B cell (primary cell): ENCODE measurements at regions not wholly inside any gene's neighbourhood (a gene's known extent, or its start where the extent isn't known, plus 50 kb on each side); places are given as distances from the start of the nearest gene placed in this dataset.

Source experiments
- ATAC-seq: fragments of 200-7000 bp; cut with Tn5 transposase; one replicate; pipeline ENCODE4 v1.10.0; 2021; ENCODE audit warnings: low read depth, mild to moderate bottlenecking, moderate number of reproducible peaks, moderate library complexity
- CTCF ChIA-PET: fragments of 350-600 bp; sonication (Branson Sonifier 250); formaldehyde crosslinking; loops from one replicate; lab custom pipeline; 2021; ENCODE audit warnings: antibody characterized with exemption, inconsistent platforms; lab: Charles Lee
- POLR2A ChIA-PET: fragments of 350-600 bp; sonication (Branson Sonifier 250); formaldehyde crosslinking; loops from one replicate; lab custom pipeline; 2021; ENCODE audit warnings: antibody characterized with exemption; lab: Charles Lee
- DNase-seq: peaks from one replicate; pipeline ENCODE4 v3.0.0; 2013
- H2AFZ ChIP-seq: 2 replicates; pipeline ENCODE4 v1.6.1; 2012; ENCODE audit warnings: mild to moderate bottlenecking, low read depth, low read length; ENCODE audit not compliant: insufficient read depth, poor library complexity, severe bottlenecking
- H3K27ac ChIP-seq, 2 donors: 1 replicate in 1 of 2; 2 replicates in 1 of 2; pipeline ENCODE4 v1.5.1; 2012 to 2013; ENCODE audit warnings: low read length in 2 of 2, mild to moderate bottlenecking in 2 of 2, moderate library complexity in 1 of 2
- H3K27me3 ChIP-seq, 4 experiments: fragments of 200-600 bp in 1 of 4; sonication (generic) in 1 of 4; replicated peaks in 1 of 4; 1 replicate in 2 of 4; 2 replicates in 2 of 4; pipeline versions ENCODE4 v1.6.1 to v1.7.0; 2013 to 2016; ENCODE audit warnings: low read length in 3 of 4, mild to moderate bottlenecking in 2 of 4, mixed read lengths in 1 of 4, moderate library complexity in 1 of 4; ENCODE audit not compliant: insufficient read depth in 4 of 4, control insufficient read depth in 3 of 4; ENCODE audit errors: control extremely low read depth in 1 of 4
- H3K36me3 ChIP-seq, 2 experiments: replicated peaks in 1 of 2; 1 replicate in 1 of 2; 2 replicates in 1 of 2; pipeline versions ENCODE4 v1.6.1 to v1.7.1; 2013; ENCODE audit warnings: low read length in 1 of 2; ENCODE audit not compliant: insufficient read depth in 2 of 2, control insufficient read depth in 1 of 2; ENCODE audit errors: control extremely low read depth in 1 of 2, extremely low read depth in 1 of 2
- H3K4me1 ChIP-seq, 2 donors: fragments of 200-600 bp in 1 of 2; sonication (generic) in 1 of 2; 1 replicate in 1 of 2; 2 replicates in 1 of 2; pipeline versions ENCODE4 v1.5.1 to v1.6.1; 2013 to 2017; ENCODE audit warnings: low read length in 2 of 2; ENCODE audit not compliant: control insufficient read depth in 2 of 2, insufficient read depth in 2 of 2
- H3K4me2 ChIP-seq: replicated peaks from 2 replicates; pipeline ENCODE3; 2012; ENCODE audit warnings: mild to moderate bottlenecking, low read depth, low read length; ENCODE audit not compliant: poor library complexity, severe bottlenecking
- H3K4me3 ChIP-seq, 5 experiments: fragments of 200-600 bp in 1 of 5; sonication (generic) in 1 of 5; 1 replicate in 3 of 5; 2 replicates in 2 of 5; pipeline versions ENCODE4 v1.5.1 to v1.7.0; 2011 to 2016; ENCODE audit warnings: low read length in 4 of 5, mild to moderate bottlenecking in 4 of 5, low read depth in 2 of 5, control low read depth in 1 of 5, moderate library complexity in 1 of 5; ENCODE audit not compliant: insufficient read depth in 1 of 5; ENCODE audit errors: control extremely low read depth in 1 of 5, extremely low read depth in 1 of 5
- H3K79me2 ChIP-seq: fragments of 200-600 bp; sonication (generic); one replicate; pipeline ENCODE4 v1.6.0; 2016; ENCODE audit warnings: low read length; ENCODE audit not compliant: control insufficient read depth, insufficient read depth
- H3K9ac ChIP-seq: fragments of 200-600 bp; sonication (generic); 2 replicates; pipeline ENCODE4 v1.6.1; 2017; ENCODE audit warnings: mild to moderate bottlenecking, low read length, moderate library complexity
- H3K9me3 ChIP-seq, 3 donors: one replicate each; pipeline versions ENCODE4 v1.6.1 to v1.7.1; 2013; ENCODE audit warnings: low read length in 2 of 3; ENCODE audit not compliant: control insufficient read depth in 2 of 3, insufficient read depth in 1 of 3; ENCODE audit errors: control extremely low read depth in 1 of 3
- H4K20me1 ChIP-seq: 2 replicates; pipeline ENCODE4 v1.6.0; 2012; ENCODE audit warnings: mild to moderate bottlenecking, low read length; ENCODE audit not compliant: insufficient read depth, control insufficient read depth, poor library complexity, severe bottlenecking
- H3K27ac Mint-ChIP-seq: one replicate; pipeline ENCODE4 v1.8.0; 2021; ENCODE audit warnings: mixed read lengths
- H3K27me3 Mint-ChIP-seq: one replicate; pipeline ENCODE4 v1.8.0; 2021; ENCODE audit warnings: mixed read lengths
- H3K4me1 Mint-ChIP-seq: one replicate; pipeline ENCODE4 v1.8.0; 2021; ENCODE audit warnings: mixed read lengths
- H3K4me3 Mint-ChIP-seq: one replicate; pipeline ENCODE4 v1.8.0; 2021; ENCODE audit warnings: mixed read lengths
- H3K9me3 Mint-ChIP-seq: one replicate; pipeline ENCODE4 v1.8.0; 2022; ENCODE audit warnings: mixed read lengths; ENCODE audit not compliant: insufficient read depth
- CTCF ChIP-seq: fragments of 200-600 bp; IDR thresholded peaks from one replicate; pipeline ENCODE4 v1.8.0; 2022; ENCODE audit warnings: antibody characterized with exemption, mild to moderate bottlenecking
- EZH2 ChIP-seq: IDR thresholded peaks from 2 replicates; pipeline ENCODE4 v1.6.1; 2012; ENCODE audit warnings: borderline replicate concordance, low read depth, mild to moderate bottlenecking, moderate library complexity, low read length; ENCODE audit not compliant: insufficient read depth, poor library complexity, severe bottlenecking
- WGBS: methylation state at CpG from one replicate; pipeline ENCODE4 v1.1.5; 2013; ENCODE audit warnings: missing lambda C conversion rate; ENCODE audit not compliant: insufficient coverage; 5-methylcytosine and 5-hydroxymethylcytosine counted together
- intact Hi-C: fragments of 100-400 bp; cut with micrococcal nuclease; formaldehyde crosslinking; loops from one replicate; pipeline ENCODE4 v1.10.0; 2022

GRCh38 chr6:24064106-24064505, 61.9 kb upstream of the NRSN1 start:
- POLR2A ChIA-PET = no interaction called here
- TF ChIP-seq CTCF (no peak), EZH2 (no peak)
- Mint-ChIP-seq H3K27ac (no peak overlapping the region), H3K27me3 (no peaks in the 10 kb centered on the region), H3K9me3 (peaks cover 2% of the 10 kb centered on the region), H3K4me1 (no peaks in the 10 kb centered on the region), H3K4me3 (no peak overlapping the region)
- Histone ChIP-seq H3K27ac (no peak overlapping the region), H3K4me2 (no peak overlapping the region), H3K9me3 (no peaks in the 10 kb centered on the region), H3K4me3 (no peak overlapping the region), H3K79me2 (no peaks in the 10 kb centered on the region), H3K4me1 (no peaks in the 10 kb centered on the region), H2AFZ (no peak overlapping the region), H3K27me3 (peaks cover 0 to 2% (median 0%) of the 10 kb centered on the region in 4 experiments), H4K20me1 (no peaks in the 10 kb centered on the region), H3K36me3 (no peaks in the 10 kb centered on the region), H3K9ac (no peak overlapping the region)
- 79% methylated on average over 1 of the region's 1 CpG for WGBS
- DNase-seq = no peak
- CTCF ChIA-PET = no interaction called here
- intact Hi-C loops = no loop called here
- ATAC-seq = no peak

GRCh38 chr6:24064832-24065231, 61.2 kb upstream of the NRSN1 start:
- Histone ChIP-seq H3K27me3 (peaks cover 0 to 2% (median 0%) of the 10 kb centered on the region in 4 experiments), H3K79me2 (no peaks in the 10 kb centered on the region), H3K4me2 (no peak overlapping the region), H3K36me3 (no peaks in the 10 kb centered on the region), H4K20me1 (no peaks in the 10 kb centered on the region), H3K9me3 (no peaks in the 10 kb centered on the region), H3K4me1 (no peaks in the 10 kb centered on the region), H3K9ac (no peak overlapping the region), H3K4me3 (no peak overlapping the region), H2AFZ (no peak overlapping the region), H3K27ac (no peak overlapping the region)
- Mint-ChIP-seq H3K9me3 (peaks cover 2% of the 10 kb centered on the region), H3K27me3 (no peaks in the 10 kb centered on the region), H3K4me3 (no peak overlapping the region), H3K27ac (no peak overlapping the region), H3K4me1 (no peaks in the 10 kb centered on the region)
- DNase-seq = no peak
- CTCF ChIA-PET = no interaction called here
- POLR2A ChIA-PET = no interaction called here
- no peak for TF ChIP-seq EZH2
- TF ChIP-seq CTCF = no peak
- no CpG with 5 or more reads among the region's 1 CpG for WGBS
- ATAC-seq = no peak
- intact Hi-C loops = no loop called here
